Right atrium auricular region (tissue), 2 donors: ENCODE measurements at regions not wholly inside any gene's neighbourhood (a gene's known extent, or its start where the extent isn't known, plus 50 kb on each side); places are given as distances from the start of the nearest gene placed in this dataset.

Experiments
- DNase-seq: peaks from one replicate; pipeline ENCODE4 v3.0.0-alpha.2; 2019; ENCODE audit warnings: low spot score
- H3K27ac ChIP-seq, 2 donors: fragments of 200-600 bp; sonication (generic); 1 replicate in 1 of 2; 2 replicates in 1 of 2; pipeline ENCODE4 v1.5.1; 2016 to 2019
- H3K27me3 ChIP-seq, 2 donors: fragments of 200-600 bp; sonication (generic); one replicate each; pipeline versions ENCODE4 v1.5.1 to v1.6.0; 2017 to 2019
- H3K36me3 ChIP-seq: fragments of 200-600 bp; sonication (generic); one replicate; pipeline ENCODE4 v1.5.1; 2016
- H3K4me1 ChIP-seq, 2 donors: fragments of 200-600 bp; sonication (generic); one replicate each; pipeline versions ENCODE4 v1.5.1 to v1.6.0; 2017 to 2019
- H3K4me3 ChIP-seq, 2 donors: fragments of 200-600 bp; sonication (generic); 1 replicate in 1 of 2; 2 replicates in 1 of 2; pipeline ENCODE4 v1.5.1; 2017 to 2019; ENCODE audit warnings: mild to moderate bottlenecking in 1 of 2, moderate library complexity in 1 of 2
- H3K9me3 ChIP-seq, 2 donors: fragments of 200-600 bp; sonication (generic); one replicate each; pipeline ENCODE4 v1.5.1; 2019
- CTCF ChIP-seq, 2 donors: fragments of 200-600 bp; sonication (generic); IDR thresholded peaks; one replicate each; pipeline ENCODE4 v1.5.1; 2019; ENCODE audit warnings: antibody characterized with exemption in 2 of 2

- DNase-seq: no peak
- no peak for TF ChIP-seq CTCF (IDR thresholded peaks at IDR 0.05)
- H3K9me3 ChIP-seq: no peaks in the 10 kb centered on the region
- no peaks in the 10 kb centered on the region for H3K36me3 ChIP-seq
- H3K27ac ChIP-seq: no peak overlapping the region
- H3K4me1 ChIP-seq: no peaks in the 10 kb centered on the region
- H3K27me3 ChIP-seq: no peaks in the 10 kb centered on the region
- H3K4me3 ChIP-seq: no peak overlapping the region
These were observed 781.4 kb downstream of the PCDH18 start for GRCh38 chr4:136750897-136751296.

- H3K27ac ChIP-seq: no peak overlapping the region
- H3K9me3 ChIP-seq: no peaks in the 10 kb centered on the region
- H3K36me3 ChIP-seq: no peaks in the 10 kb centered on the region
- no peak for TF ChIP-seq CTCF (IDR thresholded peaks at IDR 0.05)
- no peaks in the 10 kb centered on the region for H3K27me3 ChIP-seq
- no peak overlapping the region for H3K4me3 ChIP-seq
- DNase-seq: no peak
- no peaks in the 10 kb centered on the region for H3K4me1 ChIP-seq
These were observed 782.3 kb downstream of the PCDH18 start for GRCh38 chr4:136749989-136750388.

GRCh38 chr4:136748773-136749172, 783.5 kb downstream of the PCDH18 start:
- TF ChIP-seq CTCF (IDR thresholded peaks at IDR 0.05): no peak
- no peaks in the 10 kb centered on the region for H3K36me3 ChIP-seq
- no peak overlapping the region for H3K27ac ChIP-seq
- no peaks in the 10 kb centered on the region for H3K4me1 ChIP-seq
- H3K4me3 ChIP-seq: no peak overlapping the region
- peaks cover 0 to 4% of the 10 kb centered on the region in 2 donors for H3K9me3 ChIP-seq
- H3K27me3 ChIP-seq: no peaks in the 10 kb centered on the region
- no peak for DNase-seq

- H3K36me3 ChIP-seq: no peaks in the 10 kb centered on the region
- TF ChIP-seq CTCF (IDR thresholded peaks at IDR 0.05): no peak
- DNase-seq: no peak
- no peaks in the 10 kb centered on the region for H3K4me1 ChIP-seq
- no peaks in the 10 kb centered on the region for H3K27me3 ChIP-seq
- H3K27ac ChIP-seq: no peak overlapping the region
- peaks cover 0 to 7% of the 10 kb centered on the region in 2 donors for H3K9me3 ChIP-seq
- H3K4me3 ChIP-seq: no peak overlapping the region
These were observed 784.1 kb downstream of the PCDH18 start for GRCh38 chr4:136748165-136748564.

GRCh38 chr4:136743238-136743637, 789.1 kb downstream of the PCDH18 start:
- no peaks in the 10 kb centered on the region for H3K36me3 ChIP-seq
- H3K27ac ChIP-seq: no peak overlapping the region
- TF ChIP-seq CTCF (IDR thresholded peaks at IDR 0.05): no peak
- no peak for DNase-seq
- H3K9me3 ChIP-seq: peaks cover 0 to 7% of the 10 kb centered on the region in 2 donors
- H3K4me3 ChIP-seq: no peak overlapping the region
- no peaks in the 10 kb centered on the region for H3K27me3 ChIP-seq
- no peaks in the 10 kb centered on the region for H3K4me1 ChIP-seq

GRCh38 chr4:136742333-136742732, 790.0 kb downstream of the PCDH18 start:
- no peak for TF ChIP-seq CTCF (IDR thresholded peaks at IDR 0.05)
- DNase-seq: no peak
- no peak overlapping the region for H3K27ac ChIP-seq
- H3K27me3 ChIP-seq: no peaks in the 10 kb centered on the region
- no peaks in the 10 kb centered on the region for H3K4me1 ChIP-seq
- H3K4me3 ChIP-seq: no peak overlapping the region
- peaks cover 0 to 7% of the 10 kb centered on the region in 2 donors for H3K9me3 ChIP-seq
- no peaks in the 10 kb centered on the region for H3K36me3 ChIP-seq
